HT-29 (cell line): ENCODE measurements at regions not wholly inside any gene's neighbourhood (a gene's known extent, or its start where the extent isn't known, plus 50 kb on each side); places are given as distances from the start of the nearest gene placed in this dataset.
"Not testable (repeated sequence)": the region's sequence is repeated elsewhere in the genome, so short reads cannot be mapped to it uniquely, and the experiment has no call there.

Experiments used
- DNase-seq: peaks from one replicate; pipeline ENCODE4 v3.0.0-alpha.2; 2015; ENCODE audit warnings: low spot score

DNA sequence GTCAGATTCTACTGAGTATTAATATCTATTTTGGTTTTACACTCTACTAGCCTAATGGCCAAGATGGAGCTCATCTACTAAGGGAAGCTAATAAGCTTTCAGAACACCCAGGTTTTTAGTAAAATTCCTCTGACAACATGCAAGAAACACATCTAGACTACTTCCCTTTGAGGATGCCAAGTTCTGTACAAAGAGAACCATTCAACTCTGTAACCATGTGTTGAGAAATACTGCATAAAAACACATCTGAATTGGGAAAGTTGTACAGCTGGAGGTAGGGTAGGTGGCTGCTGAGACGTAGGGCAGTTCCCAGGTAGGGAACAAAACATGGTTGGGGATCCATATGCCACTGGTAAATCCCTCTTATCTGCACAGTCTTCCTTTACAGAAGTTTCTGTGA, 66.2 kb downstream of the SC5D start:
- DNase-seq = no peak

DNA sequence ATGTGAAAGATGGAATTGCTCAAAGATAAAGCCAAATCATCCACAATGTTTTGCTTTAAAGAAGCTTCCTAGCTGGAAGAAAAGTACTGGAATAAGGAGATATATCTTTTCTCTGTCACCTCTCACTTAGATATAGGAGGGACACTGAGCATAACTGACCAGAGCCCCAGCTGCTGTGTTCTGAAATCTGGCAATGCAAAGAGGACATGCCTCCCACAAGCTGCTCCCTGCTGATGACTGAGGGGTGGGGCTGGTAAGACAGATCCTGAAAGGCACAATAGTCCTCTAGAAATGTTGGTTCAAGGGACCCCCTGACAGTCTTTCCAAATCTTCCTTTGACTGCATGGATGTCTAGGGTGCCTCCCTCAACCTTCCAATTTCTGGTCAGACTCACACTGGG, 67.0 kb downstream of the SC5D start:
- DNase-seq = no peak

DNA sequence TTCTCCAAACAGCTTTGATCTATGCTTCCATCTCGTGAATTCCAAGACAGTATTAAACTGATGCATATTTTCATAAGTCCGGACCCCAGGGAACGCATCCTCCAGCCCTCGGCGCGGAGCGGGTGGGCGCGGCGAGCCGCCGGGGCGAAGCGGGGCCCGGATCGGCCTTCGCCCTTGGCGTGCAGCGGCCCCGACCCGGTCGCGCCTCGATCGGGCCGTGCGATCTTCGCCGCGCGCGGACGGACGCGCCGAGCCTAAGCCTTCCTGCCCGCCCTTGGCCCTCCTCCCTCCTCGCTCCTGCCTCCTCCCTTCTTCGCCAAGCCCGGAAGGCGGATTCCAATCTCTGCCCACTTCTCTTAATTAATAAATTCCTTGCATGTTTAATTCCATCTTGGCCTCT, 70.4 kb downstream of the SC5D start:
- DNase-seq = not testable (repeated sequence)

DNA sequence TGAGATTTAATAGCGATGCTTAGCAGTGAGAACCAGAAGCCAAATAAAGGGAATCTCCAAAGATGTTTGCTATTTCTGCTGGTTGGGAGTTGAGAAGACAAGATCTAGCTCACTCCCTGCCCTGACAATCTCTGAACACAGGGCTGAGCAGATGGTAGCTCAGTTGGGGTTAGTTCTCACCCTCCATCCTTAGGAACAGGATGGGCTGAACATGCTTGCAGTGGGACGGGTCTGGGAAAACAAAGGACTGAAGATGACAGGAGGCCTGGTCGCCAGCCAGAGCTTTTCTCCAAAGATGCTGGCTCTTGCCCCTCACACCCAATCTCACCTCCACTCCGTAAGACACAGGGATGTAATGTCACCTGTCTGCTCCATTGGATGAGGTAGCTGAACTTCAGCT, 72.7 kb downstream of the SC5D start:
- no peak for DNase-seq

DNA sequence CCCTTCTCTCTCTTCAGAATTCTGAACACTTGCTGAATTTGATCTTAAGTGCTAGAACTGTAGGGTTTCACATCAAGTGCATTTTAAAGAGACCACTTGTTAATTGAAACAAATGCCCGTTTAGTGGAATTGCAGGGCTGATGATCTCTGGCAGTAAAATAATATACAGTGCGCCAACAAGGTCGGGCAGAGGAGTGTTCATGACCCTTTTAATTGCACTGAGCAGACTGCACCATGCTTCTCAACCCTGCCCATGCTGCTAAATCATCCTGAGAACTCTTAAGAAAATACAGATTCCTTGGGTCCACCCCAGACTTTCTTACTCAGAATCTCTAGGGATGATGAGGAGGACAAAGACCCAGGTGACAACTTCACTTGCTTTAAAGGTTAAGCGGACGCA, 73.5 kb downstream of the SC5D start:
- no peak for DNase-seq

DNA sequence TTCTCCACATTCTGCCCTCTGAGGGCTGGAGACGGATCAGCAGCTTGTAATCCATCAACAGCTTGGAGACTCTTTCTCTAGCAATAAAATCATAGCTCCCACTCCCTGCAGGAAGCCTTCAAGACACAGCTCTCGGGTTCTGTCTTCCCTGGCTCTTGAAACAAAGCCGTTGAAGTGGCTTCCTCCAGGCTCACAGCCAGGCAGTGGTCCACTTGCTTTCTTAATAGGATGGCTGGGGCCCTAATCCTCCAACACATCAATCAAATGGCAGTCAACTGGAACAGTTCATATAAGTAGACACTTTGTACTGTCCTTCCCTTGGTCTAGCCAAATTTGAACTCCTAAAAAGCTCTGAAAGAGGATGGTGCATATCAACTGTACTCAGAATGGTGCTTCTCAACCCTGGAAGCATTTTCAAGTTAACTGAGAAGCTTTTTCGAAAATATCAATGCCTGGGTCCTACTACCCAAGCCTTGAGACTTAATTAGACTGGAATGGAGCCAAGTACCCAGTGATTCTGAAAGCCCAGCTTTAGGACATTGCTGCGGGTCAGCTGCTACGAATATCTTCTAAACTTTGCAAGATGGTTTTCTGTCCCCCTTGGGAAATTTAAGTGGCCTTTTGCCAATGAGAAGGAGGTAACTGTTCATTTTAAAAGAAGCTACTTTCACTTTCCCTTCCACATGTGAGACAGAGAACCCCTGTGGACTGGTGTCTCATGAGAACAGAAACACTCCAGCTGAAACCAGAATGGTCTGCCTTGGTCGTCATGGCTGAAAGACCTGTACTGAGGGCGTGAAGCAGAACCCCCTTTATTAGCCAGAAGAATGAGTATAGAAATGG, 74.7 kb downstream of the SC5D start:
- no peak for DNase-seq

DNA sequence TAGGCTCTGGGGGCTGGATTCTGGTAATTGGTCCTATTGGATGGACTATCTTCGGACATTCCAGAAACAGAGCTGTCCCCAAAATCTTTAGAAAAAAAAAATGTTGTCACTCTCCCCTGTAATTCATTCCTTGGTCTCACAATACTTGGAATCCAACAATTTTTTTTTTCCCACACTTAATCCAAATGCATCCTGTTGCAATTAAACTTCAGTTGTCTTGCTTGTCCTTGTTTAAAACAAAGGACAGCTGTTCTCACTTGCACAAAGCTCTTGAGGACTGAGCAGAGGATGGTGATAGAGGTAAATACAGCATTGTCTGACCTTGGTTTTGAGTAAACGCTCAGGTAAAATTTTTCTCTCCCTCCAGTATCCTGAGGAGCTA, 75.3 kb downstream of the SC5D start:
- no peak for DNase-seq

DNA sequence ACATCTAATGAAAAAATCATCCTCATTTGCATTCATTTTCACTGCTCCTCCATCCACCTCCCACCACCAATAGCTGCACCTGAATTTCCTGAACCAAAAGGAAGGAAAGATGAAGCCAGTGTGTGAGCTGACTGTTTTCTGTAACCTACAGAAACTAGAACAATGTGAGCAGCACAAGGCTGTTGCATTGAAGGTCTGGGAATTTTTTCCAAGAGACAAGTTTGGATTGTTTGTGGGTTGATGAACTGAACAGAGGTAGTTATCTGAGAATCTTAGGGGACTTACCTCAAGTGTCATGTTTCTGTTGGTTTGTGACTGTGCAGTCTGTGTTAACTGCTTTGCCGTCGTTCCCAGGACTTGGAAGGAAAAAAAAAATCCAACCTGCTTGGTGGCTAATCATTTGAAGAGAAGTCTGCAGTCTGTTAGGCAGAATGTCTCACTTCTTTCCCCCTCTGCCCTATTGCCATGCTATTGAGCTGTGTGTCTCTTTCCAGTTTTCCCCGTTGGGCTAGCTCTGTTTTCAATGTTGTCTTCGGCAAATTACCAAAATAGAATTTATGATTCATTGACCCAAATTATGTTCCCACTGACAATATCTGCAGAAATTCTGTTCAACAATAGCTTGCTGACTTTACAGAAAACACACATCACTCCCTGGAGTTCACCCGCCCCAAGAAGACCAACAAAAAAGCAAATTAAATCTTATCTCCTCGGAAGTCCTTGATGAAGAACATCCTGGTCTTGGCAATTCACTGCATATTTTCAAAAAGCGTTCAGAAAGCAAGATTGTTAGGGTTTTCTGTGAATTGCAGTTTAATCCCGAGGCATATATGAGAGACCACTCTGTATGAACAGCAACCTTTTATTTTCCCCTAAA, 76.0 kb downstream of the SC5D start:
- no peak for DNase-seq

DNA sequence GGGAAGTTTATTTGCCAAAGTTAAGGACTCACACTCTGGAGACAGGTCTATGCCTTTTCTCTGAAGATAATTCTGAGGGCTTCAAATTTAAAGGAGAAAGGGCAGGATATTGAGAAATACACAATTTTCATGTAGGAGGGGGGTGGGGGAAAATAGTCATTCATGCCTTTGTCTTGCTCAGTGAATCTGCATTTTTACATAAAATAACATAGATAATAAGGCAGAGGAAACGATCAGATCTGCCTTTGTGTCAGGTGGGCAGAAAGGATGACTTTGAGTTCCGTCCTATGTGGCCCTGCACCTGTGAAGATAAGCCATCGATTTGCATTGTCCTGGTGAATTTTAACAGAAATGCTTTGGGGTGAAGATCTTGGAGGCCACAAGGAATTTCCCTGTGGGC, 76.8 kb downstream of the SC5D start:
- DNase-seq = no peak

DNA sequence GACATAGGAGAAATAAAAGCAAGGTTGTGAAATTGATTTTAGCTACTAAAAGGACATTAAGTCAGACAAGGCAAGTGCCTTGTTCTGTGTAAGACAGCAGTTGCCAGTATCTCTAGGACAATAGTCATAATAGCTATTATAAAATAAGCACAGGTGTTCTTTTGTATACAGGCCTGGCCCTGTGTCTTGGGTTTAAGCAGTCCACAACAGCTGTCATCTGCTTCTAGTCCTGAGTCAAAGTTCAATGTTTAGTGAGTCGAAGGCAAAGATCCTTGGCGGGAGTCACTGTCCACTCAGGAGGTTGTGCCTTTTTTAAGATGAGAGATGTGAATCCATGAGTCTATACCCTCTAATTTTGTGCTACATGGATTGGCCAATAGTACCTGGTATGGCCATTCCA, 79.5 kb downstream of the SC5D start:
- DNase-seq = no peak

DNA sequence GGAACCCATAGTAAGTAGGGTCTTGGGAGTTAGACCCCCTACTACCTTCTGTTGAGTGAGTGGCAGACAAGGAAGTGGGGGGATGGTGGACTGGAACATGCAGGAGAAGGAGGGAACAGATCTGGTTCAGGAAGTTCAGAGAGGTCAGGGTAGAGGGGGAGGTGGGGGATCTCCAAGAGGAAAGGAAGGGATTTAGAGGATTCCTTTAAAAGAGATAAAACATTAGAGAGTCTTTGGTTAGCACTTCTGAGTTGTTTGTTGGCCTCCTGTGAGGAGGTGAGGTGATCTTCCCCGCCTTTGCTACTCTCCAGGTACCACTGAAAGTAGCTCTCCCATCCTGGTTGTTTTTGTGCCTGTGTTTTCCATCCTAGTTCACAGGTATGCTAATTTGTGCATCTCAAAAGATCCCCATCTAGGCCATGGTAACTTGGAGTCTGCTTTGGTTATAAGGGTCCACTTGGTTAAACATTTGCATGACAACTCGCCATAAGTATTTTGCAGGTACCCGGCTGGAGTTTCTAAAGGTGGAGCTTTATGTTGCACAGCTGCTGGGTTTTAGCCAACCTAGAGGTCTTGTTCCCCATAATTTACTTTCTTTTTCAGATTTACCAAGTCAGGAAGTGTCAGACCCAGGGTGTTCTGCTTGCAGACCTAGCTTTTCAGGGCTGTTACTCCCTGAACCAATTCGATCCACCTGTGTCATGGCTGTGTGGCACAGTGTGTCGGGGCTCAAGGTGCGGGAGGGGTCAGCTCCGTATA, 79.3 kb upstream of the SORL1 start:
- DNase-seq = no peak

DNA sequence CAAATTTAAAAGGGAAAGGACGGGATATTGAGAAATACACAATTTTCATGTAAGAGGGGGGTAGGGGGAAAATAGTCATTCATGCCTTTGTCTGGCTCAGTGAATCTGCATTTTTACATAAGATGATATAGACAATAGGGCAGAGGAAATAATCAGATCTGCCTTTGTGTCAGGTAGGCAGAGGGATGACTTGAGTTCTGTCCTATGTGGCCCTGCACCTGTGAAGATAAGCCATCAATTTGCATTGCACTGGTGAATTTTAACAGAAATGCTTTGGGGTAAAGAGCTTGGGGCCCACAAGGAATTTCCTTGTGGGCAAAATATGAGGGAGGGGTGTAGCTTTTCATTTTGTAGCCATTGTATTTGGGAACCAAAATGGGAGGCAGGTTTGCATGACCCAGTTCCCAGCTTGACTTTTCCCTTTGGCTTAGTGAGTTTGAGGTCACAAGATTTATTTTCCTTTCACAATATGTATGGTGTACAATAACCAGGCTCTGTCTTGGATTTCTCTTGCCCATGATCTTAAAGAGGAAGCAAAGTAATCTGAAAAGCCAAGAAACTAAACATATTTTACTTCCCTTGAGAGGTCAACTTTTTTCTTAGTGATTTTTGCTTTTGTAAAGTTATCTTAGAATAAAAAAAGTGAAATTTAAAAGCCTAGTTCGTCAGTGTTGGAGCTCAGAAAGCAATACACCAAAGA, 77.7 kb upstream of the SORL1 start:
- no peak for DNase-seq

DNA sequence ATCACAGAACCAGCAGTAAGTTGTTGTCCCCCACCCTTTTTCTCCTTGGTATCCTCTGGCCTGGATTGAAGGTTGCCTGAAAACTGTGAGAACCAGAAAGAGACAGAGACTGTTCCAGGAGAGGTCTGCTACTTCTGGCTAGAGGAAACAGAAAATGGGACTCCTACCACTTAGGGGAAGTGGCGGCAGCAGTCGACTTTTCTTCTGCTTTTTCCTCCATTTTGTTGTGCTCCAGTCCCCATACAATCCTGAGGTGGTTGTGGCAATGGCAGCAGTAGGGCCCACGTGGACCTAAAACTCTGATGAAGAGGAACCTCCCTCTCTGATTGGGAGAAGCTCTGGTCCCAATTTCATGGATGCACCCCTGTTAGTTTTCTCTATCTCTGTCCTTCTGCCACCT, 76.0 kb upstream of the SORL1 start:
- no peak for DNase-seq

DNA sequence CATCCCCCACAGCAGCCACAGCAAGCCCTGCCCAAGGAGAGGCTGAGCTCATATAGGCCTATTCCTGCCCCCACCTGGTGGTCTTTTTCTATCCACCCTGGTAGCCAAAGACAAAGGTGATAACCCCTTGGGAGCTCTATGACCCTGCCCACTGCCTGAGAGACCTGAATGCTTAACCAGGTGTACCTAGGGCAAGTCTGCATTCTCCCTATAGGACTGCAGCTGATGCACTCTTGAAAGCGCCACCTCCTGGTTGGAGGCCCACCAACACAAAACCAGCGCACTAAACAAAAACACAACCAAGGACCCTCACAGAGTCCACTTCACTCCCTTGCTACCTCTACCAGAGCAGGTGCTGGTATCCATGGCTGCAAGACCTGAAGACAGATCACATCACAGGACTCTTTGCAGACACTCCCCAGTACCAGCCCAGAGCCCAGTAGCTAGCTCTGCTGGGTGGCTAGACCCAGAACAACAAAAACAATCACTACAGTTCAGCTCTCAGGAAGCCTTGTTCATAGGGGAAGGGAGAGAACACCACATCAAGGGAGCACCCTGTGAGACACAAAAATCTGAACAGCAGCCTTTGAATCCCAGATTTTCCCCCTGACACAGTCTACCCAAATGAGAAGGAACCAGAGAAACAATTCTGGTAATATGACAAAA, 72.8 kb upstream of the SORL1 start:
- DNase-seq = peak; percentile 36

DNA sequence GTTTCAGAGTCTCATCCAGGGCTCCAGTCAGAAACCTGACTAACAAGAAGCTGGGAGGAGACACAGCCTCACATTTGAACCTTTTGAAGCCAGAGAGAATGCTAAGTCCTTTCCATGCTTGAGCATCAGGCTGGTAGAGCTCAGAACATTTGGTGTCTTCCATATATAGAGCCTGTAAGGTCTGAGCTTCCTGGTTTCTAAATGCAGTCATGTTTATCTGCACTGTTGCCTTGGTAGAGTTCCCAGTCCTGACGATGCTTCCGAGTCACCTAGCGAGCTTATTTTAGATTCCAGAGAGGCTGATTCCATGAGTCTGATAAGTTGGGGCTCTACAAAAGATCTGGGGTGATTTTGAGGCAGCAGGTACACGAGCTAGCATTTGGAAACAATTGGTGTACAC, 68.4 kb upstream of the SORL1 start:
- DNase-seq = no peak

DNA sequence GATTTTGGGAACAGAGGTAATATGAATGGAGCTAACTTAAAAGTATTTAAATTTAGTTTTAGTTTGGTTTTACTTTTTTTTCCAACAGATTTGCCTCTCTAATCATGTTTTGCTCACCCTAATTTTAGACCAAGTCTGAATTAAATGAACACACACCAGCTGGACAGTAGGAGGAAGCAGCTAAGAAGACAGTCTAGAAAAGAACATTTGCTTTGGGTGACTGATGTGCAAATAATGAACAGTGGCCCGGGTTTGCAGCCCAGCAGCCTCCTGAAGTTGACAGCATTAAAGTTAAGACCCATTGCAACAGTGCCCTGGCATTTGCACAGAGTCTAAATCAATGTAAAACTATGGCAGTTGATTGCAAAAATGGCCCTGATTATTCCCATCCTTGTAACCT, 66.4 kb upstream of the SORL1 start:
- no peak for DNase-seq
